ENCODE measurements at regions not wholly inside any gene's neighbourhood (a gene's known extent, or its start where the extent isn't known, plus 50 kb on each side); places are given as distances from the start of the nearest gene placed in this dataset.
"Not testable (repeated sequence)": the region's sequence is repeated elsewhere in the genome, so short reads cannot be mapped to it uniquely, and the experiment has no call there.

DNA sequence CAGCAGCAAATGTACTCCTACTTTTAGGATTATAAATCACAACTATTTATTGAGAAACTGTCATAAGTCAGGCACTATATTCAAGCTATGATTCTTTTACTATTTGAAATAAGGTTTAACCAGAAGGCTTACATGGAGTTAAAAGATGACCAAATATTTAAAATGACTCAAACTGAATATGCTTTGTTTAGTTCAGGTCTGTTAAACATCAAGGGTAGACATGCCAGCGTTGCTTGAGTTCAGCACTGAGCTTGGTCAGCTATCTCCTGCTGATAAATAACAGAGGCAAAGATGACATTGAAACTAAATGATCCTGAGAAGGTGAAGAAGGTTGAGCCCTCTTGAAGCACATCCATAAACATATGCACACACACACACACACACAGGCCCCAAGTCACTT lies 305.6 kb downstream of the ANKRD30BL start:
- TF ChIP-seq, protein P1, sequence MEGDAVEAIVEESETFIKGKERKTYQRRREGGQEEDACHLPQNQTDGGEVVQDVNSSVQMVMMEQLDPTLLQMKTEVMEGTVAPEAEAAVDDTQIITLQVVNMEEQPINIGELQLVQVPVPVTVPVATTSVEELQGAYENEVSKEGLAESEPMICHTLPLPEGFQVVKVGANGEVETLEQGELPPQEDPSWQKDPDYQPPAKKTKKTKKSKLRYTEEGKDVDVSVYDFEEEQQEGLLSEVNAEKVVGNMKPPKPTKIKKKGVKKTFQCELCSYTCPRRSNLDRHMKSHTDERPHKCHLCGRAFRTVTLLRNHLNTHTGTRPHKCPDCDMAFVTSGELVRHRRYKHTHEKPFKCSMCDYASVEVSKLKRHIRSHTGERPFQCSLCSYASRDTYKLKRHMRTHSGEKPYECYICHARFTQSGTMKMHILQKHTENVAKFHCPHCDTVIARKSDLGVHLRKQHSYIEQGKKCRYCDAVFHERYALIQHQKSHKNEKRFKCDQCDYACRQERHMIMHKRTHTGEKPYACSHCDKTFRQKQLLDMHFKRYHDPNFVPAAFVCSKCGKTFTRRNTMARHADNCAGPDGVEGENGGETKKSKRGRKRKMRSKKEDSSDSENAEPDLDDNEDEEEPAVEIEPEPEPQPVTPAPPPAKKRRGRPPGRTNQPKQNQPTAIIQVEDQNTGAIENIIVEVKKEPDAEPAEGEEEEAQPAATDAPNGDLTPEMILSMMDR (IDR thresholded peaks at IDR 0.05; ENCODE audit: low read depth, low read length, missing input control): not testable (repeated sequence)
- not testable (repeated sequence) for TF ChIP-seq RXRA (IDR thresholded peaks at IDR 0.05); YY1 (IDR thresholded peaks at IDR 0.05); GABPA (IDR thresholded peaks at IDR 0.05 in 1 of 2, conservative IDR thresholded peaks at IDR 0.05 in 1 of 2); RAD21 (IDR thresholded peaks at IDR 0.05); TAF1 (conservative IDR thresholded peaks at IDR 0.05); SP1 (IDR thresholded peaks at IDR 0.05)
- TF ChIP-seq, protein P2, sequence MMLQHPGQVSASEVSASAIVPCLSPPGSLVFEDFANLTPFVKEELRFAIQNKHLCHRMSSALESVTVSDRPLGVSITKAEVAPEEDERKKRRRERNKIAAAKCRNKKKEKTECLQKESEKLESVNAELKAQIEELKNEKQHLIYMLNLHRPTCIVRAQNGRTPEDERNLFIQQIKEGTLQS (IDR thresholded peaks at IDR 0.05): not testable (repeated sequence)
- TF ChIP-seq, protein P3, sequence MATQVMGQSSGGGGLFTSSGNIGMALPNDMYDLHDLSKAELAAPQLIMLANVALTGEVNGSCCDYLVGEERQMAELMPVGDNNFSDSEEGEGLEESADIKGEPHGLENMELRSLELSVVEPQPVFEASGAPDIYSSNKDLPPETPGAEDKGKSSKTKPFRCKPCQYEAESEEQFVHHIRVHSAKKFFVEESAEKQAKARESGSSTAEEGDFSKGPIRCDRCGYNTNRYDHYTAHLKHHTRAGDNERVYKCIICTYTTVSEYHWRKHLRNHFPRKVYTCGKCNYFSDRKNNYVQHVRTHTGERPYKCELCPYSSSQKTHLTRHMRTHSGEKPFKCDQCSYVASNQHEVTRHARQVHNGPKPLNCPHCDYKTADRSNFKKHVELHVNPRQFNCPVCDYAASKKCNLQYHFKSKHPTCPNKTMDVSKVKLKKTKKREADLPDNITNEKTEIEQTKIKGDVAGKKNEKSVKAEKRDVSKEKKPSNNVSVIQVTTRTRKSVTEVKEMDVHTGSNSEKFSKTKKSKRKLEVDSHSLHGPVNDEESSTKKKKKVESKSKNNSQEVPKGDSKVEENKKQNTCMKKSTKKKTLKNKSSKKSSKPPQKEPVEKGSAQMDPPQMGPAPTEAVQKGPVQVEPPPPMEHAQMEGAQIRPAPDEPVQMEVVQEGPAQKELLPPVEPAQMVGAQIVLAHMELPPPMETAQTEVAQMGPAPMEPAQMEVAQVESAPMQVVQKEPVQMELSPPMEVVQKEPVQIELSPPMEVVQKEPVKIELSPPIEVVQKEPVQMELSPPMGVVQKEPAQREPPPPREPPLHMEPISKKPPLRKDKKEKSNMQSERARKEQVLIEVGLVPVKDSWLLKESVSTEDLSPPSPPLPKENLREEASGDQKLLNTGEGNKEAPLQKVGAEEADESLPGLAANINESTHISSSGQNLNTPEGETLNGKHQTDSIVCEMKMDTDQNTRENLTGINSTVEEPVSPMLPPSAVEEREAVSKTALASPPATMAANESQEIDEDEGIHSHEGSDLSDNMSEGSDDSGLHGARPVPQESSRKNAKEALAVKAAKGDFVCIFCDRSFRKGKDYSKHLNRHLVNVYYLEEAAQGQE (IDR thresholded peaks at IDR 0.05): not testable (repeated sequence)
- TF ChIP-seq, protein P4, sequence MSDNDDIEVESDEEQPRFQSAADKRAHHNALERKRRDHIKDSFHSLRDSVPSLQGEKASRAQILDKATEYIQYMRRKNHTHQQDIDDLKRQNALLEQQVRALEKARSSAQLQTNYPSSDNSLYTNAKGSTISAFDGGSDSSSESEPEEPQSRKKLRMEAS (IDR thresholded peaks at IDR 0.05): not testable (repeated sequence)

Measured in liver (tissue), 3 donors.